OCI-LY3 (cell line): ENCODE measurements at regions not wholly inside any gene's neighbourhood (a gene's known extent, or its start where the extent isn't known, plus 50 kb on each side); places are given as distances from the start of the nearest gene placed in this dataset.

Source experiments
- H2AFZ ChIP-seq: fragments of 200-600, 300-600 bp; shearing (Covaris generic); 2 replicates; pipeline ENCODE4 v1.6.0; 2014; ENCODE audit warnings: antibody characterized with exemption, low read depth, low read length
- H3K27ac ChIP-seq: fragments of 200-600, 300-600 bp; sonication (generic); 2 replicates; pipeline ENCODE4 v1.5.1; 2014; ENCODE audit warnings: mild to moderate bottlenecking, low read length, moderate library complexity, mixed read lengths
- H3K27me3 ChIP-seq: fragments of 200-600, 300-600 bp; sonication (generic); 2 replicates; pipeline ENCODE4 v1.6.1; 2014; ENCODE audit warnings: low read depth, low read length, mixed read lengths
- H3K36me3 ChIP-seq: fragments of 200-600, 300-600 bp; sonication (generic); replicated peaks from 2 replicates; pipeline ENCODE3; 2014; ENCODE audit warnings: low read depth, low read length, mixed read lengths
- H3K4me1 ChIP-seq: fragments of 300-600, 200-600 bp; sonication (generic); 2 replicates; pipeline ENCODE4 v1.6.1; 2014; ENCODE audit warnings: low read length, mixed read lengths
- H3K4me2 ChIP-seq: fragments of 200-600, 300-600 bp; sonication (generic); 2 replicates; pipeline ENCODE4 v1.6.1; 2014; ENCODE audit warnings: low read length, mixed read lengths
- H3K4me3 ChIP-seq: fragments of 300-600, 200-600 bp; sonication (generic); 2 replicates; pipeline ENCODE4 v1.5.1; 2014; ENCODE audit warnings: antibody characterized with exemption, mild to moderate bottlenecking, low read length, moderate library complexity
- H3K79me2 ChIP-seq: fragments of 300-600, 200-600 bp; shearing (Covaris generic); 2 replicates; pipeline ENCODE4 v1.6.1; 2014; ENCODE audit warnings: mild to moderate bottlenecking, low read length, mixed read lengths
- H3K9ac ChIP-seq: fragments of 300-600, 200-600 bp; shearing (Covaris generic); 2 replicates; pipeline ENCODE4 v1.6.0; 2014; ENCODE audit warnings: mild to moderate bottlenecking, low read length, moderate library complexity
- H3K9me3 ChIP-seq: fragments of 200-600, 300-600 bp; shearing (Covaris generic); 2 replicates; pipeline ENCODE4 v1.6.1; 2014; ENCODE audit warnings: low read length, mixed read lengths; ENCODE audit not compliant: insufficient read depth
- H4K20me1 ChIP-seq: fragments of 200-600, 300-600 bp; sonication (generic); 2 replicates; pipeline ENCODE4 v1.6.1; 2016; ENCODE audit warnings: low read length, mixed read lengths; ENCODE audit not compliant: insufficient read depth
- CTCF ChIP-seq: fragments of 200-600, 300-600 bp; sonication (generic); IDR thresholded peaks from 2 replicates; pipeline ENCODE4 v1.5.1; 2014; ENCODE audit warnings: antibody characterized with exemption, low read length, low read depth
- EZH2phosphoT487 ChIP-seq: fragments of 200-600 bp; shearing (Covaris generic); IDR thresholded peaks from 2 replicates; pipeline ENCODE4 v1.6.1; 2018; ENCODE audit warnings: antibody characterized with exemption, mixed run types, low read depth

- Histone ChIP-seq H3K4me2 (no peak overlapping the region), H3K9ac (no peak overlapping the region), H3K4me3 (no peak overlapping the region), H3K79me2 (no peaks in the 10 kb centered on the region), H3K27me3 (no peaks in the 10 kb centered on the region; the same call in 1 of the 2 replicates), H3K9me3 (no peaks in the 10 kb centered on the region), H3K4me1 (no peaks in the 10 kb centered on the region), H3K27ac (no peak overlapping the region), H2AFZ (no peak overlapping the region), H3K36me3 (no peaks in the 10 kb centered on the region), H4K20me1 (no peaks in the 10 kb centered on the region)
- TF ChIP-seq EZH2phosphoT487 (no peak), CTCF (no peak)
Measured at GRCh38 chr3:55407426-55407820, 79.7 kb downstream of the WNT5A start.

- TF ChIP-seq CTCF (no peak), EZH2phosphoT487 (no peak)
- H3K9ac ChIP-seq, result no peak overlapping the region
- no peak overlapping the region for H3K4me2 ChIP-seq
- H3K27me3 ChIP-seq, result no peaks in the 10 kb centered on the region; the same call in 1 of the 2 replicates
- no peak overlapping the region for H2AFZ ChIP-seq
- no peaks in the 10 kb centered on the region for H3K79me2 ChIP-seq
- H3K4me3 ChIP-seq, result no peak overlapping the region
- no peaks in the 10 kb centered on the region for H3K4me1 ChIP-seq
- no peak overlapping the region for H3K27ac ChIP-seq
- H3K9me3 ChIP-seq, result no peaks in the 10 kb centered on the region
- no peaks in the 10 kb centered on the region for H4K20me1 ChIP-seq
- no peaks in the 10 kb centered on the region for H3K36me3 ChIP-seq
Measured at GRCh38 chr3:55406696-55407425, 80.2 kb downstream of the WNT5A start.

GRCh38 chr3:55405436-55405835 lies 81.7 kb downstream of the WNT5A start:
- H3K4me3 ChIP-seq, result no peak overlapping the region
- H3K27ac ChIP-seq, result no peak overlapping the region
- H2AFZ ChIP-seq, result no peak overlapping the region
- H3K4me2 ChIP-seq, result no peak overlapping the region
- H3K9ac ChIP-seq, result no peak overlapping the region
- no peaks in the 10 kb centered on the region; the same call in 1 of the 2 replicates for H3K27me3 ChIP-seq
- no peaks in the 10 kb centered on the region for H4K20me1 ChIP-seq
- H3K4me1 ChIP-seq, result no peaks in the 10 kb centered on the region
- no peaks in the 10 kb centered on the region for H3K79me2 ChIP-seq
- H3K36me3 ChIP-seq, result no peaks in the 10 kb centered on the region
- no peaks in the 10 kb centered on the region for H3K9me3 ChIP-seq
- no peak for TF ChIP-seq EZH2phosphoT487
- peak; percentile 39 for TF ChIP-seq CTCF

GRCh38 chr3:55402886-55403609 lies 84.1 kb downstream of the WNT5A start:
- TF ChIP-seq EZH2phosphoT487 (no peak), CTCF (no peak)
- Histone ChIP-seq H3K79me2 (no peaks in the 10 kb centered on the region), H3K9me3 (no peaks in the 10 kb centered on the region), H3K4me3 (no peak overlapping the region), H3K27ac (no peak overlapping the region), H2AFZ (no peak overlapping the region), H4K20me1 (no peaks in the 10 kb centered on the region), H3K9ac (no peak overlapping the region), H3K4me1 (no peaks in the 10 kb centered on the region), H3K4me2 (no peak overlapping the region), H3K27me3 (no peaks in the 10 kb centered on the region; the same call in 1 of the 2 replicates), H3K36me3 (no peaks in the 10 kb centered on the region)
